Keratinocyte (primary cell): ENCODE measurements at regions not wholly inside any gene's neighbourhood (a gene's known extent, or its start where the extent isn't known, plus 50 kb on each side); places are given as distances from the start of the nearest gene placed in this dataset.

ENCODE experiments used
- EZH2 ChIP-seq: IDR thresholded peaks from one replicate; pipeline ENCODE4 v1.6.1; 2012; ENCODE audit warnings: inconsistent platforms, mild to moderate bottlenecking, low read length, moderate library complexity
- TF ChIP-seq, protein P1 (sequence below), 3 experiments: IDR thresholded peaks in 1 of 3; conservative IDR thresholded peaks in 1 of 3; optimal IDR thresholded peaks in 1 of 3; 2 replicates in 2 of 3; 3 replicates in 1 of 3; pipeline versions ENCODE3 to v1.5.1; 2011; ENCODE audit warnings: low read length in 3 of 3, mild to moderate bottlenecking in 3 of 3, moderate library complexity in 2 of 3, control low read depth in 1 of 3, inconsistent platforms in 1 of 3; ENCODE audit not compliant: insufficient read depth in 2 of 3; ENCODE audit errors: extremely low read depth in 1 of 3

DNA sequence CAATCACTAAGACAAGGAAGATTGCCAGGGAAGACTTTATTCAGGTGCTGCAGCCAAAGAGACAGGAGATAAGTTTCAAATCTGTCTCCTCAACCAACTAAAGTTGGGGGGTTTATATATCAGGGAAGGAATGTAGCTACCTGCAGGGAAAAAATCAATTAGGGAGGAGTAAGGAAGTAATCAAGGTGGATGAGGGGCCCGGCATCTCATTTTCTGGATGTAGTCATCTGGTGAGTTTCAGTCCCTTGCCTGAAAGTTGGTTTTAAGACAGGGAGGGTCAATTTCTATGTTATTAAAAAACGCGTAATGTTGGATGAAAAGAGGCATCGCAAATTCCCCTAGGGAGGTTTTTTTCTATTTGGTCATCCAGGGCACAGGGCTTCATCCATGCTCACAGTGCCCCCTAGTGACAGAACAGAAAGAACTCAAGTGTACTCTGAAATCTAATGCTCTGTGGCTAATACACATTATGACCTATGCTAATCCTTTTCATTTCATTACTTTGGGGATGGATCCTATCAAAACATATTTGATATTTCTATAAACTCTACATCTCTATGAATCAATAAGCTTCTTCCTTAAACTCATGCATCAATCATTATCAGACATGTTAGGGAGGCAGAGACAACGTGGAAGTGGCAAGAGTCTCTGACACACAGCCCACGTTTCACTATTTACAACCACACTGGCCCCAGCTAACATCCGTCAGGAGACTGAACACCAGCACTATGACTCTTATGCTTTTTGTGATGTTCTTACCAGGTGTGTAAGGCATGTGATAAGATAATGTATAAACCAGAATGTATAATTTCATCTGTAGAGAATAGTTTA, 1577.0 kb upstream of the TENM3 start:
- TF ChIP-seq, protein P1, sequence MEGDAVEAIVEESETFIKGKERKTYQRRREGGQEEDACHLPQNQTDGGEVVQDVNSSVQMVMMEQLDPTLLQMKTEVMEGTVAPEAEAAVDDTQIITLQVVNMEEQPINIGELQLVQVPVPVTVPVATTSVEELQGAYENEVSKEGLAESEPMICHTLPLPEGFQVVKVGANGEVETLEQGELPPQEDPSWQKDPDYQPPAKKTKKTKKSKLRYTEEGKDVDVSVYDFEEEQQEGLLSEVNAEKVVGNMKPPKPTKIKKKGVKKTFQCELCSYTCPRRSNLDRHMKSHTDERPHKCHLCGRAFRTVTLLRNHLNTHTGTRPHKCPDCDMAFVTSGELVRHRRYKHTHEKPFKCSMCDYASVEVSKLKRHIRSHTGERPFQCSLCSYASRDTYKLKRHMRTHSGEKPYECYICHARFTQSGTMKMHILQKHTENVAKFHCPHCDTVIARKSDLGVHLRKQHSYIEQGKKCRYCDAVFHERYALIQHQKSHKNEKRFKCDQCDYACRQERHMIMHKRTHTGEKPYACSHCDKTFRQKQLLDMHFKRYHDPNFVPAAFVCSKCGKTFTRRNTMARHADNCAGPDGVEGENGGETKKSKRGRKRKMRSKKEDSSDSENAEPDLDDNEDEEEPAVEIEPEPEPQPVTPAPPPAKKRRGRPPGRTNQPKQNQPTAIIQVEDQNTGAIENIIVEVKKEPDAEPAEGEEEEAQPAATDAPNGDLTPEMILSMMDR (optimal IDR thresholded peaks at IDR 0.05 in 1 of 3, IDR thresholded peaks at IDR 0.05 in 1 of 3, conservative IDR thresholded peaks at IDR 0.05 in 1 of 3; ENCODE audit: extremely low read depth in 1 of 3, insufficient read depth in 2 of 3, low read length in 3 of 3), result peak; percentile 41 to 77 (median 55)
- no peak for TF ChIP-seq EZH2
